ENCODE measurements at regions not wholly inside any gene's neighbourhood (a gene's known extent, or its start where the extent isn't known, plus 50 kb on each side); places are given as distances from the start of the nearest gene placed in this dataset.
"Not testable (repeated sequence)": the region's sequence is repeated elsewhere in the genome, so short reads cannot be mapped to it uniquely, and the experiment has no call there.

- not testable (repeated sequence) for TF ChIP-seq POLR2A (IDR thresholded peaks at IDR 0.05)
- TF ChIP-seq, protein P1, sequence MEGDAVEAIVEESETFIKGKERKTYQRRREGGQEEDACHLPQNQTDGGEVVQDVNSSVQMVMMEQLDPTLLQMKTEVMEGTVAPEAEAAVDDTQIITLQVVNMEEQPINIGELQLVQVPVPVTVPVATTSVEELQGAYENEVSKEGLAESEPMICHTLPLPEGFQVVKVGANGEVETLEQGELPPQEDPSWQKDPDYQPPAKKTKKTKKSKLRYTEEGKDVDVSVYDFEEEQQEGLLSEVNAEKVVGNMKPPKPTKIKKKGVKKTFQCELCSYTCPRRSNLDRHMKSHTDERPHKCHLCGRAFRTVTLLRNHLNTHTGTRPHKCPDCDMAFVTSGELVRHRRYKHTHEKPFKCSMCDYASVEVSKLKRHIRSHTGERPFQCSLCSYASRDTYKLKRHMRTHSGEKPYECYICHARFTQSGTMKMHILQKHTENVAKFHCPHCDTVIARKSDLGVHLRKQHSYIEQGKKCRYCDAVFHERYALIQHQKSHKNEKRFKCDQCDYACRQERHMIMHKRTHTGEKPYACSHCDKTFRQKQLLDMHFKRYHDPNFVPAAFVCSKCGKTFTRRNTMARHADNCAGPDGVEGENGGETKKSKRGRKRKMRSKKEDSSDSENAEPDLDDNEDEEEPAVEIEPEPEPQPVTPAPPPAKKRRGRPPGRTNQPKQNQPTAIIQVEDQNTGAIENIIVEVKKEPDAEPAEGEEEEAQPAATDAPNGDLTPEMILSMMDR (IDR thresholded peaks at IDR 0.05), result not testable (repeated sequence)
Measured at GRCh38 chr14:38634913-38635312, 379.0 kb upstream of the CLEC14A start.

All from gastroesophageal sphincter (tissue), 3 donors.